Kidney epithelial cell (primary cell): ENCODE measurements at regions not wholly inside any gene's neighbourhood (a gene's known extent, or its start where the extent isn't known, plus 50 kb on each side); places are given as distances from the start of the nearest gene placed in this dataset.

Experiments used
- DNase-seq: peaks from one replicate; pipeline ENCODE4 v3.0.0-alpha.2; 2010; ENCODE audit warnings: low read depth
- H3K27me3 ChIP-seq: 2 replicates; pipeline ENCODE4 v1.6.0; 2011; ENCODE audit warnings: low read length; ENCODE audit not compliant: control insufficient read depth, insufficient read depth
- H3K36me3 ChIP-seq: 2 replicates; pipeline ENCODE4 v1.5.1; 2011; ENCODE audit warnings: low read length; ENCODE audit not compliant: control insufficient read depth, insufficient read depth
- H3K4me3 ChIP-seq: 2 replicates; pipeline ENCODE4 v1.5.1; 2011; ENCODE audit warnings: low read depth, mild to moderate bottlenecking, control low read depth, low read length
- CTCF ChIP-seq: IDR thresholded peaks from 2 replicates; pipeline ENCODE4 v1.5.1; 2011; ENCODE audit warnings: mild to moderate bottlenecking, moderate library complexity, low read length, control low read depth, inconsistent platforms; ENCODE audit not compliant: insufficient read depth, poor library complexity, severe bottlenecking

DNA sequence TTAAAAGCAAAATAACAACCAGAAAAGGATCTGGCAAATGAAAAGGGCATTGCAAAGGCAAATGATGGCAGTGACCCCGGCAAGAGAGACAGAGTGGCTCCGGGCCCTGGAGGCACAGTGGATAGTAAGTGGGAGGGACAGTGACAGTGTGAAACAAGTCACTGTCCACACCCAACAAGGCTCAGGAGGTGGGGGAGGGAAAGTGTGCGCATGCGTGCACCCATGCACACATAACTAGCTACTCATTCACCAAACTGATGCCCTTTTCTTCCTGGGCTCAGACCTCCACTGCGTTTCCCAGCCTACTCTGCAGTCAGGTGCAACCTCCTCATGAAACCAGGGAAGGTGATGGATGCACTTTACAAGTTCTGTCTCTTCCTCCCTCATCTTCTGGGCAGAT lies 108.4 kb downstream of the SHANK2 start:
- no peak for TF ChIP-seq CTCF
- no peak overlapping the region for H3K4me3 ChIP-seq
- no peaks in the 10 kb centered on the region for H3K27me3 ChIP-seq
- no peak for DNase-seq
- H3K36me3 ChIP-seq: no peaks in the 10 kb centered on the region

DNA sequence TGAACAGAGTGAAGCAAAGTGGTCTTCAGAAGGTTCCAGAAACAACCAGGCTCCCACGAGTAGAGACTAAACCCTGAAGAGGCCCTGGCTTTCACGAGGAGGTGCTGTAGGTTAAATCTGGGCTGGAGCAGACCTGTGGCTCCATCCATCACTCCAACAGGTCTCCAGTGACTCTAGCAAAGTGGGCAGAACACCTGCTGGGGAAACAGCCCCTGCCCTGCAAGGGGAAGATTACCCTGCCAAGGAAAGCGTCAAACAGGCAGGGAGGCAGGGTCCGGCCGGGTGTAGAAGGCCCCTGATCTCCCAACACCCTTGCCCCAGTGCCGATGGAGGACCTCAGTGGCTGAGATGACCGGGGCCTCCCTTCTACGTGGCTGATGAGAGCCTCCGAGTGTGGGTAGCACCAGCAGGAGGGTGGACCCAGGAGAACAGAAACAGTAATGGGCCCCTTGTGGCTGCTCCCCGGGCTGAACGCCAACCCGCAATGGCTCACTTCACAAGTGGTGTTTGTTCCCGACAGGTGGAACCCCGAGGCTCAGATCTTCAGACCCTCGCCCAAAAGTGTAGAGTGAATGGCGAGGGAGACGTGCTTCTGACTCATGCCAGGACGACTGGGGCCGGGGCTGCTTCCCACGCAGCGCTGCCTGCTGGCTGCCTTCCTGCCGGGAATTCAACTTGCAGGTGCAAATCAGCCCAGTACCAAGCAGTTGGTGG lies 112.0 kb downstream of the SHANK2 start:
- Histone ChIP-seq H3K4me3 (no peak overlapping the region), H3K27me3 (no peaks in the 10 kb centered on the region), H3K36me3 (no peaks in the 10 kb centered on the region)
- no peak for TF ChIP-seq CTCF
- no peak for DNase-seq

DNA sequence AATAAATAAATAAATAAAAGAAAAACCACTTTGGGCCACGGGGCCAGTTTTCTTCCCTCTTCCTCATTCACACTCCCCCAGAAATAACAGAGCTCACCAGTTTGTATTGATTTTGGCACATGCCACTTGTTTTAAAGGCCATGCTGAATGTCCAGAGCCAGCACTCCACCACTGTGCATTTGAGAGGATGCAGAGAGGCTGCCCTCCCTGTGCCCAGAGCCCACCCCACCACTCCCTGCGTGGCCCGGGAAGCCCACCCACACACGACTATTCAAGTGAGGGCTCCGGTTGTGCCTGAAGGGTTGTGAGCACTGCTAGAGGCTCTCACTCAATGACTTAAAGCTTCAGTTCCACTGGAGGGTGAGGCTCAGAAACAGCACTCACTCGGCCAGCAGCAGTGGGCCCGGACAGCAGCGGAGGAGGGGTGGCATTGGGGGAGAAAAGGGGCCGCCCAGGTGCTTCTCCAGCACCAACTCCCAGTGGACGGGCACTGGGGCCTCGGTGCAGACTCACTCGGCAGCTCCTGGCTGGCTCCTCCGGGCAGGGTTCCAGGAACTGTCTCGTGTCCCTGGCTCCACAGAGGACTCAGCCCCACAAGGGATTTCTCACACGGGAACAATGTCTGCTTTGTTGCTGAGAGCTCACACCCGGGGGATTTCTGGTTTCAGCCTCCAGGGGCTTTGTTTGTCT lies 112.7 kb downstream of the SHANK2 start:
- DNase-seq: no peak
- TF ChIP-seq CTCF: no peak
- Histone ChIP-seq H3K36me3 (no peaks in the 10 kb centered on the region), H3K27me3 (no peaks in the 10 kb centered on the region), H3K4me3 (no peak overlapping the region)

GRCh38 chr11:71138737-71139425 lies 113.5 kb downstream of the SHANK2 start:
- TF ChIP-seq CTCF: no peak
- H3K36me3 ChIP-seq: no peaks in the 10 kb centered on the region
- DNase-seq: no peak
- H3K27me3 ChIP-seq: no peaks in the 10 kb centered on the region
- no peak overlapping the region for H3K4me3 ChIP-seq

DNA sequence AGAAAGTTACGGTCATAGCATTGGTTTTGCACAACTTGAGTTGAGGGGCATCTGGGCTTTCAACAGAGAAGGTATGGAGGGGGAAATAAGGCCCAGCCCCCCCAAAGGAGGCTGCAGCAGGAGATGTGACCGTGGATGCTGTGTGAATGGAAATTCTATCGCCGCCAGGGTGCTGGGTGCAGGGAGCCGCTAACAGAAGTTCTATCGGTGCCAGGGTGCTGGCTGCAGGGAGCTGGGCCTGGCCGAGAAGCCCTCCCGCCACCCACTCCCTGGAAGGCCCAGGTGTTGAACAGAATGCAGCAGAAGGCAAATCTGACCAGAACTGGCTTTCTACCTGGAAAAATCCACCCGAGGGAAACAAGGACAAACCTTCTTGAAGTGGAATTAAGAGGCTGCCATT lies 115.0 kb downstream of the SHANK2 start:
- no peaks in the 10 kb centered on the region for H3K27me3 ChIP-seq
- H3K4me3 ChIP-seq: no peak overlapping the region
- no peak for DNase-seq
- TF ChIP-seq CTCF: no peak
- no peaks in the 10 kb centered on the region for H3K36me3 ChIP-seq
